ENCODE measurements at regions not wholly inside any gene's neighbourhood (a gene's known extent, or its start where the extent isn't known, plus 50 kb on each side); places are given as distances from the start of the nearest gene placed in this dataset.
"Not testable (repeated sequence)": the region's sequence is repeated elsewhere in the genome, so short reads cannot be mapped to it uniquely, and the experiment has no call there.

DNA sequence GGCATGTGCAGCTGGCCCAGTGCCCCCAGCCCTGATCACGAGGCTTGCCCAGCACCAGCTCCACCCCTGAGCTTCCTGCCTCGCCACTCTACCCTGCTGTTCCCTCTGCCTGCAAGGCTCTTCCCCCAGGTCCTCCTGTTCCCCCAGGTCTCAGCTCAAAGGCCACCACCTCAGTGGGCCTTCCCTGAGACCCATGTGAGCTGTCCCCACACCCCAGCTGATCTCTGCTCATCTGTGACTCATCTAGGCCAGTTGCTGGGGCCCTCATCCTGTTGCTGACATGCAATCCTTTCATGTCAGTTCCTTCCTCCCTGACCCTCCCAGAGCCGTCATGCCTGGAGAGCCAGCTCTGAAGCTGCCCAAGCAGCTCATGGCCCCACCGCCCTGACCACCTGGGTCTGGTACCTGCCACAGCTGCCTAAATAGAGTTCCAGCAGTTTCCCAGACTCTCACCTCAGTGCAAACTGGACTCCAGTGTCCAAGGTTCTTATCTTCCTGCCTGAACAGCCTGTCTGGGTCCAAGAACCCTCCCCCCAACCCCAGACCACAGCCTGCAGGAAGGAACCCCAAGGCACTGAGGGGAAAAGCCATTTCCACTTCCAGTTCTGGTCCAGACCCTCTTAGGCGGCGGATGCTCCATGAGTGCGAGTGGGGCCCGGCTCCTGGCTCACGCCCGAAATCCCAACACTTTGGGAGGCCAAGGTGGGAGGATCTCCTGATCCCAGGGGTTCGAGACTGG is 116.6 kb upstream of the IQSEC1 start:
- TF ChIP-seq, protein P1, sequence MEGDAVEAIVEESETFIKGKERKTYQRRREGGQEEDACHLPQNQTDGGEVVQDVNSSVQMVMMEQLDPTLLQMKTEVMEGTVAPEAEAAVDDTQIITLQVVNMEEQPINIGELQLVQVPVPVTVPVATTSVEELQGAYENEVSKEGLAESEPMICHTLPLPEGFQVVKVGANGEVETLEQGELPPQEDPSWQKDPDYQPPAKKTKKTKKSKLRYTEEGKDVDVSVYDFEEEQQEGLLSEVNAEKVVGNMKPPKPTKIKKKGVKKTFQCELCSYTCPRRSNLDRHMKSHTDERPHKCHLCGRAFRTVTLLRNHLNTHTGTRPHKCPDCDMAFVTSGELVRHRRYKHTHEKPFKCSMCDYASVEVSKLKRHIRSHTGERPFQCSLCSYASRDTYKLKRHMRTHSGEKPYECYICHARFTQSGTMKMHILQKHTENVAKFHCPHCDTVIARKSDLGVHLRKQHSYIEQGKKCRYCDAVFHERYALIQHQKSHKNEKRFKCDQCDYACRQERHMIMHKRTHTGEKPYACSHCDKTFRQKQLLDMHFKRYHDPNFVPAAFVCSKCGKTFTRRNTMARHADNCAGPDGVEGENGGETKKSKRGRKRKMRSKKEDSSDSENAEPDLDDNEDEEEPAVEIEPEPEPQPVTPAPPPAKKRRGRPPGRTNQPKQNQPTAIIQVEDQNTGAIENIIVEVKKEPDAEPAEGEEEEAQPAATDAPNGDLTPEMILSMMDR (IDR thresholded peaks at IDR 0.05; ENCODE audit: low read depth, low read length), result no peak
- H3K4me3 ChIP-seq (replicated peaks in 1 of 2; ENCODE audit: low read depth in 2 of 2, low read length in 2 of 2), result no peak overlapping the region
- DNase-seq (ENCODE audit: low read depth in 2 of 2), result peak; percentile 7 to 17

DNA sequence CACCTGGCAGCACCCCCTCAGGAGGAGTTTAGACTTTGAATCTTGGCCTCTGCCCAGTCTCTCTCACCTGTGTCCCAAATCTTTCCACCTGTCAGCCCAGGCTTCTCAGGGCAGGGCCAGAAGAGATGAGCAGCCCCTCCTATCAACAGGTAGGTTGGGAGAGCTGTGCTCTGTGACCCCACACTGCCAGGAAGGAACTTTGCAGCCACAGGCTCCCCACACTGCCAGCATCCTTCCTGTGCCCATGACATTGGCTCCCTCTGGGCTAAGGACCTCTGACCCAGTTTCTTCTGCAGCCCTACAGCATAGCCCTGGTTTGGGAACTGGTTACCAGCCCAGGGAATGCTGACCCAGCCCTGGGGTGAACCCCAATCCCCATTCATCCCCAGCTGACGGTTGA is 115.7 kb upstream of the IQSEC1 start:
- H3K4me3 ChIP-seq (replicated peaks in 1 of 2; ENCODE audit: low read depth in 2 of 2, low read length in 2 of 2), result no peak overlapping the region

DNA sequence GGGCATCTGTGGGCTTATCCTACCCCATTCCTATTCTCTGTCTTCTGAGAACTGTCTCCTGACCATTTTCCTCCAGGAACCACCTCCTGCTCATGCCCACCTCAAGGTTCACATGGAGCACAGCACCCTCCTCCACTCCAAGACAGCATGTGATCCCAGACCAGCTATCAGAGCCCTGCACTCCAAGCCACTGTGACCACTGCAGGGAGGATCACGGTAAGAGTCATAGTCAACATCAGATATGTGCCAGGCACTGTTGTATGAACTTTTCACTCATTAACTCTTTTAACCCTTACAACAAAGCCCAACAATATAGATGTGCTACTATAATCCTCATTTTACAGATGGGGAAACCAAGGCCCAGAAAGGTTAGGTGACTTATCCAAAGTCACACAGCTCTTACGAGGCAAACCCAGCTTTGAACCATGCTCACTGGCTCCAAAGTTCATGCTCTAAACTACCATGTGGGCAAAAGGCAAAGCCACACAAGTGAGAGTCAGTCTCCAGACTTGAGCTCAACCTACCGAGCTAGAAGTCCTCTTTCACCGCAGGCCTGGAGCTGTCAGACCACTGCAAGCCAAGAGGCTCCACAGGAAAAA is 115.1 kb upstream of the IQSEC1 start:
- DNase-seq (ENCODE audit: low read depth in 2 of 2), result no peak
- TF ChIP-seq, protein P1 (IDR thresholded peaks at IDR 0.05; ENCODE audit: low read depth, low read length), result no peak
- no peak overlapping the region for H3K4me3 ChIP-seq (replicated peaks in 1 of 2; ENCODE audit: low read depth in 2 of 2, low read length in 2 of 2)

More for the DNA sequence above, 115.7 kb upstream of the IQSEC1 start:
- DNase-seq (ENCODE audit: low read depth in 2 of 2), result no peak
- TF ChIP-seq, protein P1 (IDR thresholded peaks at IDR 0.05; ENCODE audit: low read depth, low read length), result no peak

DNA sequence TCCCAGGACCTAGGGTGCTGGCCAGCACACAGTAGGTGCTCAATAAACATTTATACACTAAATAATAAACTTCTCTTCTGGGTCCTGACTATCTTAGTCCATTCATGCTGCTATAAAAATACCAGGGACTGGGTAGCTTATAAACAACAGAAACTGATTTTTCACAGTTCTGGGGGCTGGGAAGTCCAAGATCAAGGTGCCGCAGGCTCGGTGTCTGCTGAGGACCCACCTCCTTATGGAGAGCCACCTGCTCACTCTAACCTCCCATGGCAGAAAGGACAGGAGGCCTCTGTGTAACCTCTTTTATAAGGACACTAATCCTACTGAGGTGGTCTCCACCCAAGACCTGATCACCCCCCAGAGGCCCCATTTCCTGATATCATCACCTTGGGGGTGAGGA is 114.4 kb upstream of the IQSEC1 start:
- no peak for DNase-seq (ENCODE audit: low read depth in 2 of 2)
- H3K4me3 ChIP-seq (replicated peaks in 1 of 2; ENCODE audit: low read depth in 2 of 2, low read length in 2 of 2), result no peak overlapping the region
- TF ChIP-seq, protein P1 (IDR thresholded peaks at IDR 0.05; ENCODE audit: low read depth, low read length), result no peak

DNA sequence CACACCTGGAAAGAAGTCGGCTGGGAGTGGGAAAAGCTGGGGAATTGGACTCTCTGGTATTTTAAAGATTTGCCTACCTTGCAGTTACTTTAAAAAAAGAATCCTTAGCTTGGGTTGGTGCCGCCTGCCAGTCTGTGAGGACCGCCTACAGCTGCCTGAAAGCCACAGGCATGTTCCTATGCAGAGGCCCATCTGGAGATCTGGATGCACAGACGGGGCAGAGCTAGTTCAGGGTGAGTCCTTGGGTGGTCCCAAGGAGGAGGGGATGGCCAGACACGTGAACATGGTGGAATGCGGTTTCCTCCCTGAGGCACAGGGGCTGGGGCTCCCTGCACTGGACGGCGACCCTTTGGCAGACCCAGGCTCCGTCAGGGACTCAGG is 113.2 kb upstream of the IQSEC1 start:
- no peak overlapping the region for H3K4me3 ChIP-seq (replicated peaks in 1 of 2; ENCODE audit: low read depth in 2 of 2, low read length in 2 of 2)
- DNase-seq (ENCODE audit: low read depth in 2 of 2), result no peak
- TF ChIP-seq, protein P1 (IDR thresholded peaks at IDR 0.05; ENCODE audit: low read depth, low read length), result no peak

DNA sequence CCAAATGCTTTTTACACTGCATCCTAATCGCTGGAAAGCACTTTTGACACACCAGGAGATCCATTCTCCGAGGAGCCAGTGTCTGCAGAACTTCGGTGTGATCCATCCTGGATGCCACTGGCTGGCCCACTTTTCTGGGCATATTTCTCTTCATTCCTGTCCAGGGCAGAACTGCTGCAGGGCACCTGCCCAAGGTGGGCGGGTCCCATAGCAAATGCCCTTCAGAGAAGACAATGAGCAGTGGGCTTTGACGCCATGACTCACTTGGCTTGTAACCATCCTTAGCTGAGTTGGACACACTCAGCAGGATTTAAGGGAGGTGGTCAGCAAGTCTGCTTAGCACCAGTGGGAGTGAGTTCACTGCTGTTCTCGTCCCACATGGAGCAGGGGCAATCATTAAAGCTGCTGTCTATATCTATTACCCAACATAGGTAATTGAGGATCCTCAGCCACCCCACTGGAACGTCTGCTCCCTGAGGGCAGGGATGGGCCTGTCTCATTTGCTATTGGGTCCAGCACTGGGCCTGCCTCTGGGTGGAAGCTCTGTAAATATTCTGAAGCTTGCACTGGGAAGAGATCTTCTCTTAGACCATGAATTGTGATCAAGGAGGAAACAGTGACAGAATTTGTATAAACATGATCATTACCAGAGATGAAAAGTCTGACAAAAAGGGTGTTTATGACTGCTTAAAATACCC is 112.7 kb upstream of the IQSEC1 start:
- TF ChIP-seq, protein P1 (IDR thresholded peaks at IDR 0.05; ENCODE audit: low read depth, low read length), result no peak
- H3K4me3 ChIP-seq (replicated peaks in 1 of 2; ENCODE audit: low read depth in 2 of 2, low read length in 2 of 2), result no peak overlapping the region
- DNase-seq (ENCODE audit: low read depth in 2 of 2), result no peak

DNA sequence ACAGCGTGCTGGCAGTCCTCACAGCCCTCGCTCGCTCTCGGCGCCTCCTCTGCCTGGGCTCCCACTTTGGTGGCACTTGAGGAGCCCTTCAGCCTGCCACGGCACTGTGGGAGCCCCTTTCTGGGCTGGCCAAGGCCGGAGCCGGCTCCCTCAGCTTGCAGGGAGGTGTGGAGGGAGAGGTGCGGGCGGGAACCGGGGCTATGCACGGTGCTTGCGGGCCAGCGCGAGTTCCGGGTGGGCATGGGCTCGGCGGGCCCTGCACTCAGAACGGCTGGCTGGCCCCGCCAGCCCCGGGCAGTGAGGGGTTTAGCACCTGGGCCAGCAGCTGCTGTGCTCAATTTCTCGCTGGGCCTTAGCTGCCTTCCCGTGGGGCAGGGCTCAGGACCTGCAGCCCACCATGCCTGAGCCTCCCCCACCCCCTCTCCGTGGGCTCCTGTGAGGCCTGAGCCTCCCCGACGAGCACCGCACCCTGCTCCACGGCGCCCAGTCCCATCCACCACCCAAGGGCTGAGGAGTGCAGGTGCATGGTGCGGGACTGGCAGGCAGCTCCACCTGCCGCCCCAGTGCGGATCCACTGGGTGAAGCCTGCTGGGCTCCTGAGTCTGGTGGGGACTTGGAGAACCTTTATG is 106.5 kb upstream of the IQSEC1 start:
- not testable (repeated sequence) for H3K4me3 ChIP-seq (replicated peaks in 1 of 2; ENCODE audit: low read depth in 2 of 2, low read length in 2 of 2); DNase-seq (ENCODE audit: low read depth in 2 of 2)
